HG03039 (cell line): ENCODE measurements at regions not wholly inside any gene's neighbourhood (a gene's known extent, or its start where the extent isn't known, plus 50 kb on each side); places are given as distances from the start of the nearest gene placed in this dataset.
"Not testable (repeated sequence)": the region's sequence is repeated elsewhere in the genome, so short reads cannot be mapped to it uniquely, and the experiment has no call there.

Experiments used
- ATAC-seq: cut with Tn5 transposase; IDR thresholded peaks from one replicate; pipeline ENCODE4 v1.9.1; 2021; ENCODE audit warnings: mild to moderate bottlenecking, moderate library complexity; ENCODE audit not compliant: unreplicated experiment

DNA sequence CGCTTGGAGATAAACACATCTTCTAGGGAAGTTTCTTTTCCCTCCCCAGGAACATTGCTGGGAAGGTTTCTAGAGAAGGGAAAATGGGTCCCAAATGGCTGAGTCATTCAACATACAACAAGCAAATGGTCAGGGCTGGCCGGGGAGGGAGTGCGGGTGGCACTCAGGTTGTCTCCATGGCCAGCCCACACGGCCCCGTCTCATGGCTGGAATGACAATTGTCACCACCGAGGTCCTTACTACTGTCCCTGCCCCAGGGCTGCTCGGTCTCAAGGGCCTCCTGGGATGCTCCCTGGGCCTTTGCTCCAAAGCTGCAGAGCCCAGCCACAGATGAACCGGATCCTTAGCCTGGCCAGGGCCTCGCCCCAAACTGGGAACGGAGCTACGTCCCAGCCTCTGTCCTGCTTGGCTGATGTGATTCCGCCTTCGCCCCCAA, 121.9 kb downstream of the FGF18 start:
- no peak for ATAC-seq

DNA sequence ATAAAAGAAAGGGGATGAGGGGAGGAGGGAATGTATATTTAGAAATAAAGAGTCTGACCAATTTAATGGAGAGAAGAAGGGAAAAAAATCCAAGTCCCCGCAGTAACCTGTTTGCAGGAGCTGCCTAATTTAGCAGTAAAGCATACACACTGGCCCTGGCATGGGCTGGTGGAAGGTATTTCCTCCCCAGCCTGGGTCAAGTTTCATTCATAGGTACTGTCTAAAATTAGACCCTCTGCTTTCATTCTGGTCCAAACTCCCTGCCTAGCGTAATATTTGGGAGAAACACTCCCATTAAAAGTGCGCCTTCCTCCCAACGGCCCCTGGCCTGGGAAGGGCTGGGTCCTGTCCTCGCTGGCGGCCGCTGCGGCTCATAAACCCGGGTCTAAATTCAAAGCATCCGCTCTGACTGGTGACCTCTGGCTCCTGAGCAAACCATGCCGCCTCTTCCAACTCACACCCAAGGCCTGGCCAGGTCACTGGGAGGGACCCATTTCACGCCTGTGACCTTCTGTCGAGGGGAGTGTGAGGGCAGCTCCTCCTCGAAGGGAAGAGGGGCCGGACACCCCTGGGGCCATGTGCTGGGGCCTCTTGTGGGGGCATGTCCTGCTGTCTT, 123.2 kb downstream of the FGF18 start:
- no peak for ATAC-seq

DNA sequence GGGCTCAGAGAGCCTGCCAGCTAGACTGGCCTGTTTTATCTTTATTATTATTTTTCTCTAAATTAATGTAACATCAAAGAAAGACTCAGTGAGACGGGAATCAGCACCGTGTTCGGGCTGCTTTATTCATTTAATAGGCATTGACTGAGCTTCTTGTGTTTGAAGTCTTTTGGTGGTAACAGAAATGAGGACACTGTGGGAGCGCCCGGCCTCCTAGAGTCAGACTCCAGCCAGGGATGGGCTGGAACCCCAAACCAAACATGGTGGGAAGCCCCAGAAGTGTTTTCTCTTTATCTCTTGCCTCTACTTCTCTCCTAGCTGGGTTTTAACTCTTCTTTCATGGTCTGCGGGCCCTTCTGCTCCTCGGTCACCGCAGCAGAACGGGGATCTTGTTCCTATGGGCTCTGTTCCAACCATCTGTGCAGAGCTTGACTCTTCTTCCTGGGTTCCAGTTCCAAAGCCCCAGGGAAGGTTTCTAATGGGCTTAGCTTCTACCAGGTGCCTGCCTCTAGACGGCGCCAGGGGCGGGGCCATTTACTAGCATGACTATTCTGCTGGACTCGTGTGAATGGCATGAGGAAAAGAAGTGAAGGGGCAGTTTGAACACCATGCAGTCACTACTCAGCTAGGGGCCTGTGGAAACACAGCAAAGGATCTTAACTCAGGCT, 123.8 kb downstream of the FGF18 start:
- ATAC-seq: no peak

DNA sequence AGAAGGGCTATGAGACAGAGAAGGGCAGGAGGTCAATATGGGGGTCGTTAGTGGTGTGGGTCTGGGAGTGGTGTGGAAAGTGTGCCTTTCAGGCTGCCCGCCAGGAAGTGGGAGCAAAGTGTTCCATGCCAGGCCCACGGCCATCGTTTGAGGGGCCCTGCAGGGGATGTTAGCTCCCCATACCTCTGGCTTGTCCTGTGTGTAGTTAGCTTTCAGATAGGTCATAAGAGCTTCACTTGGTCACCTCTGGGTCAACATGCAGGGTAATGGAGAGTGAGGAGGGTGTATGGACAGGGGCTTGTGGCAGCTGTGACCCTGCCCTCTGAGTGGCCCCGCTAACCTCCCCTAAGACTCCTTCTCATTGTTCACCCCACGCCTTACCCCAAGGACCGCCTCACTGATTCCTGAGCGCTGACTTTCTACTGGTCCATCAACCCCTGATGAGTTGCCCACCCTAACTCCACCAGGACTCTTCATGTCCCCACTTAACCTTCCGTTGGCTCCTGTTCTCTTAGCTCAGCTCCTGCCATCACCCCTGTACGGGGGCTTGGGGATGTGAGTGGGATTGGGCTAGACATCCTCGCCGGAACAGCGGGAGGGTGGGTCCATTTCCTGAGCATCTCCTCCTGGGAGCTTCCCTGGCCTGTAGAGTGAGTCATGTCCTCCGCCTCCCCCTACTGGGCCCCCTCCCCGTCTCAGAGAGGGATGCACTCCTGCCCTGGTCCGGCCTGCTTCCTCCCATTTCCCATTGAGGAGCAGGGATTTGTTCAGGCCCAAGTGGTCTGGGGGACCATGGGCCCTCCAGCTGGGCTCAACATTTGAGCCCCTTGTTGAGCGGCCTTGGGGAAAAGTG, 125.7 kb downstream of the FGF18 start:
- ATAC-seq: no peak

DNA sequence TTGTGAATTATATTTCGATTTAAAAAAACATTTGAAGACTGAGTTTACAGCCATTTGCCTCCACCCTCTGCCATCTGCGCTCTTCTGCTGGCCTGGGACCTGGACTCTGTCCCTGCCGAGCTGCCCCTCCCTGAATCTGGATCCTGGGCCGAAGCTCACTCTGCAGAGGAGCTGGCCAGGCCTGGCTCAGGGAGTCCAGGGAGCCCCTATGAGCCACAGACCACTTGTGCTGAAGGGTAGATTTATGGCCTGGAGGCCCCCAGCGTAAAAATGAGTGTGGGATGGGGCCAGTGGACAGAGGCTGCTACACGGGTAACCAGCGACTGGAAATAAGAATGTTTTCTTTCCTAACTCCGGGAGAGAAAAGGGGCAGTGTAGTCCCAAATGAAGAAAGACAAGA, 129.8 kb downstream of the FGF18 start:
- ATAC-seq: no peak

DNA sequence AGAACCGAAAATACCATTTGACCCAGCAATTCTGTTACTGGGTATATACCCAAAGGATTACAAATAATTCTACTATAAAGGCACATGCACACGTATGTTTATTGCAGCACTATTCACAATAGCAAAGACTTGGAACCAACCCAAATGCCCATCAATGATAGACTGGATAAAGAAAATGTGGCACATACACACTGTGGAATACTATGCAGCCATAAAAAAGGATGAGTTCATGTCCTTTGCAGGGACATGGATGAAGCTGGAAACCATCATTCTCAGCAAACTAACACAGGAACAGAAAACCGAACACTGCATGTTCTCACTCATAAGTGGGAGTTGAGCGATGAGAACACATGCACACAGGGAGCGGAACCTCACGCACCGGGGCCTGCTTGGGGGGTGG, 134.4 kb downstream of the FGF18 start:
- not testable (repeated sequence) for ATAC-seq

DNA sequence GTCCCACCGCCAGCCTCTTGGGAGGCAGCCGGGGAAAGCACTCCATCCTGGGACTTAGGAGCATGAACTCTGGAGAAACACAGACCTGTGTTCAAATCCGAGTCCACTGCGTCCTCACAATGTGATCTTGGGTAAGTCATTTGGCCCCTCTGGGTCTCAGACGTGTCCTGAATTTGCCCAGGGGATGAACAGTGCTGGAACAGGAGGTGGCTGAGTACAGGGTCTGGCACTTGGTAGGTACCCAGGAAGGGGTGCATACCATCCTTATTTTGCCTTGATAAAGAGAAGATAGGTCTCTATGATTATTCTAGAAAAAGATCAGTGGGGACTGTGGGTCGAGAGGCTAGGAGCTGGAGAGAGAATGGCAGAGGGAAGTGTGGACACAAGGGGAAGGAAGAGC, 135.7 kb downstream of the FGF18 start:
- ATAC-seq: no peak

DNA sequence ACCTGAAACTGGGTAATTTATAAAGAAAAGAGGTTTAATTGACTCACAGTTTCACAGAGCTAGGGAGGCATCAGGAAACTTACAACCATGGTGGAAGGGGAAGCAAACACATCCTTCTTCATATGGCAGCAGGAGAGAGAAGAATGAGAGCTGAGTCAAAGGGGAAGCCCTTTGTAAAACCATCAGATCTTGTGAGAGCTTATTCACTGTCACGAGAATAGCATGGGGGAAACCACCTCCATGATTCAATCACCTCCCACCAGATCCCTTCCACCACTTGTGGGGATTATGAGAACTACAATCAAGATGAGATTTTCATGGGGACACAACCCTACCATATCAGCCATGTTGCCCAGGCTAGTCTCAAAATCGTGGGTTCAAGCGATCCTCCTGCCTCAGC, 143.4 kb downstream of the FGF18 start:
- no peak for ATAC-seq

DNA sequence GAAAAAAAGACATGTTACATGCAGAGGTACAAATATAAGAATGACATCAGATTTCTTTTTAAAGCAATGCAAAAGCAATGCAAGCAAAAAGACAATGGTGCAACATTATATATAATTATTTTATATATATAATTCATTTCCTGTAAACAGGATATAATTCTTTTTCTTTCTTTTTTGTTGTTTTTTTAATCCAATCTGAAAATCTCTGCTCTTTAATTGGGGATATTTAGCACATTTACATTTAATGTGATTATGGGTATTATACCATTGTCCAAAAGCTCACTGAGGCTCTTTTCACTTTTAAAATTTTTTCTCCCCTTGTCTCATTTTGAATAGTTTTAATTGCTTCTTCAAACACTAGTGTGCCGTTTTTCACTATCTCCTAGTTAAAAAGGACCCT, 148.9 kb downstream of the FGF18 start:
- ATAC-seq: no peak

DNA sequence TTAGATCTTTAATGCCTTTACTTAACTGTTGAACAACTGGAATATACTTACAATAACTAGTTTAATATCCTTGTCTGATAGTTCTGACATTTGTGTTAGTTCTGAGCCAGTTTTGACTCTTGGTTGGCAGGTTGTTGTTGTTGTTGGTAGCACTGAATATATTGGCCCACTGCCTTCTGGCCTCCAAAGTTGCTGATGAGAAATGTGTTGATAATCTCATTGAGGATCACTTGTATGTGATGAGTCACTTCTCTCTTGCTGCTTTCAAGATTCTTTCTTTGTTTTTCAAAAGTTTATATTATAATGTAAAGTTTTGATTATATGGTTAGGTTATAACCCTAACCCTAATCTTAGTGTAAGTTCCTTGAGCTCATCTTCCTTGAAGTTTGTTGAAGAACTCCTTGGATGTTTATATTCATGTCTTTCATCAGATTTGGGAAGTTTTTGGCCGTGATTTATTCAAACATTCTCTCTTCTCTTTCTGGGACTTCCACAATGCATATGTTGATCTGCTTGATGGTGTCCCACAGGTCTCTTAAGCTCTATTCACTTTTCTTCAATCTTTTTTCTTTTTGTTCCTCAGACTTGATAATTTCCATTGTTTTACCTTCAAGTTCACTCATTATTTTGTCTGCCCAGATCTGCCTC, 149.7 kb downstream of the FGF18 start:
- ATAC-seq: no peak

DNA sequence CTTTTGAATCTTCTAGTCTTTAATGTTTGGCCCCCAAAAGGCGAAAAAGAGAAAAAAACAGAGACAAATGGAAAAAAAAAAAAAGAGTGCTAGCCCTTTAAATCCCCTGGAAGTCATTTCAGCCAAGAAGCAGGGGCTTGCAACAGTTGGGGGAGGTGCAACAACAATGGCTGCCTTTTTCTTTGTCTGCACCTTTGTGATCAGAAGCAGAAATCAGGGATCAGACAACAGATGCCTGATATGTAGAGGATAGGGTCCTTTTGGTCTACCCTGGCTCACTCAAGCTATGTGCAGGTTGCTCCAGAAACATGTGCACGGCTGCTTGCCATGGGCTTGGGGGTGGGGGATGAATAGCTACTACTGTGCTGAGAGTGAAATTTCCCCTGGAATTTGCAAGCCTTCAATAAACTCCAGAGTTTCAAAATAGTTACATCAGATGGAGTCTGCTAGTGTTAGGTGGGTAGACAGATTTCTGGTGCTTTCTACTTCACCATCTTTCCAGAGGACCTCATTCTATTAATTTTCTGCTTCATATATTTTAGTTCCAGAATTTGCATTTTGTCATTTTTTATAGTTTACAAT, 150.9 kb downstream of the FGF18 start:
- no peak for ATAC-seq

DNA sequence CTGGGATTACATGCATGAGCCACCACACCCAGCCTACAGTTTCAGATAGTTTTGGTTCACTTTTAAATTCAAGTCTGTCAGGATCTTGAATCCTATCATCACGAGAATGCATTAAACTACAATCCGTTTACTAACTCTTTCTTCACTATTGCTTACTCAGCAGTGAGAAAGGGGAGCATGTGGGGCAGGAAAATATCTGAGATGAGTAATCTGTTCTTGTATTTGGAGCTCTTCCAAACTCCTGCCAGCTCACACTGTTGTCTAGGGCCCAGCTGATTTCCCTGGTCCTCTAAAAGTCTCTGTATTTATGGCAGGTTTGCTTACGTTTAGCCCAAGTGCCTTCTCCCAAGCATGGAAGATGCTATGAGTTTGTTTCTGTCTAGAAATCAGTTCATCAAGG, 152.2 kb downstream of the FGF18 start:
- ATAC-seq: no peak

DNA sequence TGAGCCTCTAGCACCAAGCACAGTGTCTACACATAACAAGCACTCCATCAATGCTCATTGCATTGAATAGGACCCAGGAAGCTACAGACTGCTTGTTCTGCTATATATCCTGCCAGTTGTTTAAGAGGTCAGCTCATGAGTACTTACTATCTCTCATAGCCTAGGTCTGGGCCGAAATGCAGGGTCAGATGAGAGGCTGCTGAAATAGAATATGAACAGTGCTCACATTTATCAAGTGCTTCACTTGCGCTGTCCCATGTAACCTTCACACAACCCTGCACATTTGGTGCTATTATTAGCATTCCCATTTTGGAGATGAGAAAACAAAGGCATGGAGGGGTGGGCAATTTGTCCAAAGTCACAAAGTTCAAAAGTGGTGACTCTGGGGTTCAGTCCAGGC, 153.6 kb downstream of the FGF18 start:
- no peak for ATAC-seq

DNA sequence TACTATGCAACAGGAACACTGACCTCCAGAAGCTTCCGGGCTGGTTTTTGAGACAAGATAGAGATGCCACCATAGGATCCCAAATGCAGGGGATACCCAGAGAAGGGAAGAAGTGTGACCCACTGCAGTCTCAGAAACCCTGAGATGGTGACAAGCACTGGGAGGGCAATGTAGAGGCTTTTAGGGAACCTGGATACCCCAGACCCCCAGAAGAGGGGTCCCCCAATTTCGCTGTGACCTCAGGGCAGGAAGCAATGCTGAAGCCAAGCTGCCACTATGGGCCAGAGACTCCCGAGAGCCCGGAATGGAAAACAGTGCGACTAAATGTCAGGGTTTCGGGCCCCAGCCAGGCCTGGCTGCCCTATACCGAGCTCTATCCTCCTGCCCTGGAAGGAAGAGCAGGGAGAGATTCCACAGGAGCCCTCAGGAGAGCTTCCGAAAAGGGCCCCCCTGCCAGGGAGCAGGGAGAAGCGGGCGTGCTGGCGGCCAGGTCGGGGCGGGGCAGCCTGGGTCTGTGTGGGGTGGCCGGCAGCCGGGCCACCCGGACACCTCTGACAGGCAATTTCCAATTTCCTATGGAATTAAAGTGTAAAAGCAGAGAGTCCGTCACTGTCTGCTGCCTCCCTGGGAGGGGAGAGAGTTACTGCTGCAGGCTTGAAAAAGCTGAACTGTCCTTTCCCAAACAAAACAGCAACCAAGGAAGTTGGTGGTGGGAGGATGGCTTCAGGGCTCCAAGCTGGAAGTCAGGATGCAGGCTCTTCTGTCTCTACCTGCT, 154.2 kb downstream of the FGF18 start:
- ATAC-seq: no peak

DNA sequence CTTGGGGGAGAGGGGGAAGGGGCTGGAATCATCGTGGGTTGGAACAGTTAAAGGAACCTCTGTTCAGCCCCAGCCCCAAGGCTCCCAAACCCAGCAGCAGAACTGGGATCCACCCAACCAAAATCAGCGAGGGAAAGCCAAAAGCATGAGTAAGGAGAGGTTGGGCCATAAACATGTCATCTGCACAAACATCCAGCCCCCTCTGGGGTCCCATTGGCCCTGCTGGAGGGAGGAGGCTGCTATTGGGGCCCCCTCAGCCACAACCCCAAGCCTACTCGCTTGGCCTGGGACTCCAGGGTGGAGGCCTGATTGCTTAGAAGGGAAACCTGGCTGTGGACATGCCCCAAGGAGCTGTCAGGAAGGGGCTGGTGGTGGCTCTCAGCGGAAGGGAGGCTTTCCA, 154.9 kb downstream of the FGF18 start:
- no peak for ATAC-seq

DNA sequence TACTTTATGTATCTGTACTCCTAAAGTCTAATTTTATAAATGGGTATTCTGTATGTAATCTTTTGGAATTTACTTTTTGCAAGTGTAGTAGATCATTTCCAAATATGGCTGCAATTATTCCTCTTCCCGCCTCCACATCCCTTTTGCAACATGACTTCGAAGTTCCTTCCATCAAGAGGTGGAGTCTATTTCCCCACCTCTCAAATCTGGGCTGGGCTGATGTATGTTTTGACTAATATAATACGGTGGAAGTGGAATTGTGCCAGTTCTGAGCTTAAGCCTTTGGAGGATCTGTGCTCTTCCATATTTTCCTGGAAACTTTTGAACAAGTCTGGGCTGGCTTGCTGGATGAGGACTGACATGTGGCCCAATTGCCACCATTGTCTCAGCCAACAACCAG, 155.9 kb downstream of the FGF18 start:
- no peak for ATAC-seq

DNA sequence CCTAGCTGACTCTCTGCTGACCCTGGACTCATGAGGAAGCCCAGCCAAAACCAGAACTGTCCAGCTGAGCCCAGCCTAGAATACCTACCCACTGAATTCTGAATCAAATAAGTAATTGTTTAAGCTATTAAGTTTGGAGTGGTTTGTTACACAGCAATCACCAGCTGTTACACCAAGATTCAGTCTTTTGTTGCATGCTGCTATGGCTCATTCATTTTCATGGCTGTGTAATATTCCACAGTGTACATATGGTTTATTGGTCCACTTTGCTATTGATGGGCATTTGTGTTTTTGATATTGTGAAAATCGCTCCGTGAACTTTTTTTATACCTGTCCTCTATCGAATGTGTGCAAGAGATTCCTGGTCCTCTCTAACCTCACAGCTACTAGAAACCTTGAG, 156.4 kb downstream of the FGF18 start:
- no peak for ATAC-seq

DNA sequence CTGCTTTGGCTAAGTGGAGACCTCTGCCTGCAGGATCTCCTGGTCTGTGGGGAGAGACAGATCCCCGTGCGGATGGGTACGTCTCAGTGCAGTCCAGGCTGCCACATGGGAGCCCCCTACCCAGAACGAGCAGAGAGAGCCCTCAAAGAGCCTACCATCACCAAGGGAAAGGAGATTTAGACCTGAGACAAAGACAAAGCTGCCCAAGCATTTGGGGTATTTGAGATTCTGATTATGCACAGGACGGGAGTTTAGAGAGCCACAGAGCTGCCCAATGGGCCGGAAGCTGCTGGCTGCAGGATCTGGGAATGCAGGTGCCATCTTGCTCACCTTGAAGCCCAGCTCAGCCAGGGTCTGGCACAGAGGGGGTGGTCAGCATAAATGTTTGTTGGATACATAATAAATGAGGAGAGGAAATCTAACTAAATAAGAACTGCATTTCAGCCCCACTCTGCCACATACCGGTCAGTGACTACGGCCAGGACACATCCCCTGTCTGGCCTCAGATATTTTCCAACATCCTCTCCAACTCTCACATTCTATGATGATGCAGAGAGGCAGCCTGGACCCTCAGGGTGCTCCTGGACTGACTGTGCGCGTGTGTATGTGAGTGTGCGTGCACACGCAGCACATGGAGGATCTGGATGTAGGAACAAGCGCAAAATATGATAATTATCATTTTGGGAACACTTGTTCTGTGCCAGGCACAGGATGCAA, 157.8 kb downstream of the FGF18 start:
- ATAC-seq: no peak

DNA sequence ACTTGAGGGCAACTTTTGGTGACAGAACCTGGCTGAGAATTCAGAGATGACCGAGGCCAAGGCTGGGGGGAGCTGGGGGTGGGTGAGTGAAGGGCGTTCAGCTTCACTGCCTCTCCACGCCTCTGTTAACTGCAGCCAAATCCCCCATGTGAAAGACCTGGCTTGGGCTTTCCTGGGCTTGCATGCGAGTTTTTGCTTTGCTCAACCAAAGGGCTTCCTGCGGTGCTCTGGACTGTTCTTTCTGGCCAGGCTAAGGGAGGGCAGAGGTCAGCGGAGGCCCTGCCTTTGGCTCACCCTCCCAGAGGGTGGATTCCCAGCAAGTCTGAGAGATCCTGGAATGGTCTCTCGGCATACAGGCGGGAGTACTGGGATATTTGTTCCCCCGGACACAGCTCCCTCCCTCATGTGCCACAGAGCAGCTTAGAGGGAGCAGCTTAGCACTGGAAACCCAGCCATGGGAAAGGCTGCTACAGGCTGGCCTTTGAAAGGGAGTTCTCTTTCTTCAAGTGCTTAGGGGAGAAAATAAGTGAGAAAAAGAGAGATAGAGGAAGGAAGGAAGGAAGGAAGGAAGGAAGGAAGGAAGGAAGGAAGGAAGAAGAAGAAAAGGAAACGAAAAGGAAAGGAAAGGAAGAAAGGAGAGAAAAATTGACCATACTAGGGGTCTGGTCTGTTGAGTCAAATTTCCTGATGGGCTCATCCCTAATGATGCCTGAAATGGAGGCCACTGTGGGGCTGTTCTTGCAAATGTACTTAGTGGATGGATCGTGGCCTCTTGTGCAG, 158.8 kb downstream of the FGF18 start:
- ATAC-seq: no peak
